Stimulated activated CD8-positive, alpha-beta memory T cell treated with anti-CD3 and anti-CD28 coated beads, Interleukin-15, amount 100 ng/mL, for 48 hours (primary cell): ENCODE measurements at regions not wholly inside any gene's neighbourhood (a gene's known extent, or its start where the extent isn't known, plus 50 kb on each side); places are given as distances from the start of the nearest gene placed in this dataset.
"Not testable (repeated sequence)": the region's sequence is repeated elsewhere in the genome, so short reads cannot be mapped to it uniquely, and the experiment has no call there.

Source experiments
- DNase-seq, 2 donors: peaks; one replicate each; pipeline ENCODE4 v3.0.0-alpha.2; 2020; ENCODE audit warnings: low read depth in 2 of 2

DNA sequence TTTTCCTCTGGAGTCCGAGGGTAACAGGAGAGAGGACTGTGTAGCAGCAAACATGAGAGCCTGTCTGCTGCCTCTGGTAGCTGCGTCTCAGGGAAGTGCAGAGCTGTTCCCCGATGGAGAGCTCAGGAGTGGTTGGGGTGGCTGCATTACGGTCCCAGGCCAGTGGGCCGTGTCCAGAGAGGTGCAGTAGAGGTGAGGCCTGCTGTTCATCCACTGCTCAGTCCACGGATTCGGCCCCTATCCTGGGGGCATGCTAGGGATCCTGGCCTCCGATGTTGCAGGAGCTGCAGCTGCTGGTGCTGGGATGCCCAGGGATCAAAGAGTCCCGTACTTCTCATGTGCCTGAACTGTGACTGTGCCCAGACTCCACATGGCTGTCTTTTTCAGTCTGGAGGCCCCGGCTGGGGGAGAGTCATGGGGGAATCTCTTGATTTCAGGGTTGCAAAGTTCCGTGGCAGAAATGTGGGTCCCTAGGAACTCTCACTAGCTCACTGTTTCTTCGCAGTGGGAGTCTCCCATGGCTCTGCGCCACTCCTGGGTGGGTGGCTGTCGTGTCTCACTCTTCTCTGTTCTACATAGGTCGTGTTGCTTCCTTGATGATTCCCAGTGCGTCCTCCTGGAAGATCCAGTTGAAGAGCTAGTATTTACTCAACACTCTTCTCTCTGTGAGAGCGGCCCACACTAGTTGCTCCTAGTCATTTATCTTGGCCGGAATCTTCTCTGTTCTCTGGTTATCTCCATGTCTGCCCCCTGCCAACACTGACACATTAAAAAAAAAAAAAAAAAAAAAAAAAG, 109.5 kb upstream of the CENPE start:
- no peak for DNase-seq

DNA sequence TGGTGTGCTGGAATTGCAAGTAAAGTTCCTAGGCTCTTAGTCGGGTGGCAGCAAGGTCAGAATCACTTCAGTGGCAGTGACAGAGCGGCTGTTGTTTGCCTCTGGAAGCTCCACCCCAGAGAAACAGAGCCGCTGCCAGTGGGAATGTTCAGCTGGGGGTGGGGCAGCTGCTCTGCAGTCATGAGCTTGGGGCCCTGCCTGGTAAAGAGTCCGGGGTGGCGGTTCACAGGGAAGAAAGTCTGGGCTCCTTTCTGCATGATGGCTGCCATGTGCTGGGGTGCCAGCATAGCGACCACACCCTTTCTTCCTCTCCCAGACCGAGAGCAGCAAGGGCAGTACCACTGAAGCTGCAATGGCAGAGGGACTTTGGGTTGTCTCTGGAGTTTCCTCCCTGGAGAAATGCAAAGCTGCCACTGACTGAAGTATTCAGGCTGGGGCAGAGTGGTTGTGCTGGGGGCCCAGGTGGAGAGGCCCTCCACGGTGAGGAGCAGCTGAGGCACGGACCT, 108.8 kb upstream of the CENPE start:
- DNase-seq, result no peak

DNA sequence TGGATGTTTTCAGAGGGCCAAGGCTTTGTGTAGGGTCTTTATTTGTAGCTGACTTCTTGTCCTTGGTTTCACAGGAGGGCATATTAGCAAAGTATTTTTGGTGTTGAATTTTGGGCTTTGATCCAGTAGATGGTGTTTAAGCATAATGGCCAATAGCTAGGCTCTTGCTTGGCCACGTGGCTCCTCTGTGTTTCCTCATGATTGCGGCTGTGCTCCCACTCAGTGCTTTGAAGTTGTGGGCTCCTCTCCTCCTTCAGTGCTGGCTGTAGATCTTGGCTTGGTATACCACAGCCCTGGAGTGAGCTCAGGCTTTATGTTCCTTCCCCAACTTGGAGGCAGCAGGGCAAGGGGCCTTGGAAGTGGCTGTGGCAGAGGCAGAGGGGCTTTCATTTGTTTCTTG, 107.2 kb upstream of the CENPE start:
- no peak for DNase-seq

DNA sequence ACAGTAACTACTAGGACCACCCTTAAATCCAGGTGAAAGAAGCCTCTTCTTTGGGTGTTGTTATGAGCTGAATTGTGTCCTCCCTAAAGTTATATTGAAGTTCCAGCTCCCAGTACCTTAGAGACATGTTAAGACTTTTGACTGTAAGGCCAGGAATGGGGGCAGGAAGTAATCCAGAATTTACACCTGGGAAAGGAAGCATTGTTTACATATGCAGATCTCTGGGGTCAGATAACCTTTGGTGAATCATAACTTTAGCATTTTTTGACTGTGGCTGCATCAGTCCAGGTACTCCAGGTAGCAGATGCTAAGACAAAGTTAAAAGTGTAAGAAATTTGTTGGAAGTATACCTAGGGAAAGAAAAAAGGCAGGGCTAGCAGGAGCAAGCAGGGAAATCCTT, 104.9 kb upstream of the CENPE start:
- DNase-seq, result no peak

DNA sequence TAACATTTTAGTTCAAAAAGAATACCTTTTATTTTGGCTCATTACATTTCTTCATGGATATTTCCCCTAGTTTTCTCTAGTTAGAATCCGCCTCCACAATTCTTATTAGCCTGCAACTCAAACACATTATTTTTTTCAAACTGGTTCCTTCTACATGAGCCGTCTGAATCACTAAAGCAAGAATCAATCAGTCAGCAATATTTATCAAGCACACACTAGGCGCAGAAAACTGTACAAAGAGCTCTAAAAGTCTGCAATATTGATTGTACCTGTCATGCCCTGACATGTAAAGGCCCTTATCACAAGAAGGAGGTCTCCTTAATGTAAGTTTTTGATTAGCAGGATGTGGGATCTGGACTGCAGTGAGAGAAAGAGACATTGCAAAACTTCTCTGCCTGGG, 94.8 kb upstream of the CENPE start:
- DNase-seq, result no peak

DNA sequence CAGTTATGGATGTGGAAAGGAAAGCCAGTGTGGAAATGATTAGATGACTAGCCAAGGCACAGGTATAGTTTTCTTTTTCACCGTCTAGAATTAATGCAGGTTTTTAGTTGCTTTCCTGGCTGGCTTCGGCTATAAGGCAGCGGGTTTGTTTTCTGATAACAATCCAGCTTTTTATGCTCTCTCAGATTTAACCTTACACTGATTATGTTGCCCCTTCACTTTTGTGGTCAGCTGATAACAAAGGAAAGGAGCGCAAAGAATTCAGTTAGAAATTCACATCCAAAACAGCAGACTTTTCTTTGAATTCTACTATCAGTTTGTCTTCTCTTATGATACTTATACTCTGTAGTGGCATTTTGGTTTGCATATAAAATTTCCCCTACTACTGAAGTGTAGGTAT, 94.2 kb upstream of the CENPE start:
- no peak for DNase-seq

DNA sequence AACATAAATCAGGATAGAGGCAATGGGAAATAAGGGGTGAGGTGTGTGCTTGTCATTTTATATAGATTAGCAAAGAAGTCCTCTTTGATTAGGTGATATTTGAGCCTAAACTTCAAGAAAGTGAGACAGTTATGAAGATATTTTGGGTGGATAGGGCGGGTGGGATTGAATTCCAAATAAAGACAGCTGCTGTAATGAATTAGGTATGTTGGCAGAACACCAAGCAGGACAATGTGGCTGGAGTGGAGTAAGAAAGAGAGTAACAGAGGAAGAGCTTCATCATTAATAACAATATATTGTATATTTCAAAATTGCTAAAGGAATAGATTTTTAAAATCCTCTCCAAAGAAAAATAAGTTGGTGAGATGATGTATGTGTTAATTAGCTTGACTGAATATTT, 91.0 kb upstream of the CENPE start:
- DNase-seq, result no peak

DNA sequence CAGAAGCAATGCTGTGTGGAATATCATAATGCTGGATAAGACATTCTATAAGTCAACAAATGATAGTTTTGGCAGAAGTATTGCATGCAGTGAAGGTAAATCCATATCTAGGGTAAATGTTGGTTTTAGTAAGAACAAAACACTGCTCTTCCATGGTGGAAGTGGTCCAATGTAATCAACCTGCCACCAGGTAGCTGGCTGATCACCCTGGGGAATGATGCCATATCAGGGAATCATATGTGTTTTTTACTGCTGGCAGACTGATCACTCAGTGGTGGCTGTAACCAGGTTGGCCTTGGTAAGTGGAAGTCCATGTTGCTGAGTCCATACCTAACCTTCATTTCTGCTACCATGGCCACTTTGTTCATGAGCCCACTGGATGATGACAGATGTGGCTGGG, 74.0 kb upstream of the CENPE start:
- no peak for DNase-seq

DNA sequence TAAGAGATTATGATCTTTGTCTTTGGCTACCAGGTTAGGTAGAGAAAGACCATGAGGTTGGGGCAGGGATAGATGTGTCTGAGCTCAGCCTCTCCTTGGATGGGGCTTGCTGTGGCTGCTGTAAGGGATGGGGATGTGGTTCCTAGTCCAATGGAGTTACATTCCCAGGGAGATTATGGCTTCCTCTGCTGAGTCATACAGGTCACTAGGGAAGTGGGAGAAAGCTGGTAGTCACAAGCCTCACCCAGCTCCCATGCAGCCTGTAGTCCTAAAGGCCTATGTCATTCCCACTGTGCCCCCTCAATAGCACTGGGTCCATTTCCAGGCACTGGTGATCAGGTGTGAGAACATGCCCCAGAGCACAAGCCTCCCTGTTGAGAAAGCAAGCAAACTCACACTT, 70.6 kb upstream of the CENPE start:
- no peak for DNase-seq

DNA sequence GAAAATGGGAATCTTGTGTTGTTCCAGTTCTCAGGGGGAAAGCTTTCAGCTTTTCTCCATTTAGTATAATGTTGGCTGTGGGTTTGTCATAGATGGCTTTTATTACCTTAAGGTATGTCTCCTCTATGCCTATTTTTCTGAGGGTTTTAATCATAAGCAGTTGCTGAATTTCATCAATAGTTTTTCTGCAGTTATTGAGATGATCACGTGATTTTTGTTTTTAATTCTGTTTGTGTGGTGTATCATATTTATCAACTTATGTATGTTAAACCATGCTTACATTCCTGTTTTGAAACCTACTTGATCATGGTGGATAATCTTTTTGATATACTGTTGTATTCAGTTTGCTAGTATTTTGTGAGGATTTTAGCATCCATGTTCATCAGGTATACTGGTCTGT, 66.8 kb upstream of the CENPE start:
- DNase-seq, result no peak

DNA sequence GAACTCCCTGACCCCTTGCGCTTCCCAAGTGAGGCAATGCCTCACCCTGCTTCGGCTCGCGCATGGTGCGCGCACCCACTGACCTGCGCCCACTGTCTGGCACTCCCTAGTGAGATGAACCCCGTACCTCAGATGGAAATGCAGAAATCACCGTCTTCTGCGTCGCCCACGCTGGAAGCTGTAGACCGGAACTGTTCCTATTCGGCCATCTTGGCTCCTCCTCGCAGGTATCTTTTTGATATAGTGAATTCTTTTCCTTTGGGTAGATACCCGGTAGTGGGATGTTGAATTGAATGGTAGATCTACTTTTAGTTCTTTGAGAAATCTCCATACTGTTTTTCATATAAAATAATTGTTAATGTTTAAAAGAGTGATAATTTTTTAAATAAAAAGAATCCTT, 57.9 kb upstream of the CENPE start:
- DNase-seq, result not testable (repeated sequence)
